ENCODE measurements at regions not wholly inside any gene's neighbourhood (a gene's known extent, or its start where the extent isn't known, plus 50 kb on each side); places are given as distances from the start of the nearest gene placed in this dataset.
A peak's percentile ranks its signal among the peaks of the same experiment; 100 is the strongest.

DNA sequence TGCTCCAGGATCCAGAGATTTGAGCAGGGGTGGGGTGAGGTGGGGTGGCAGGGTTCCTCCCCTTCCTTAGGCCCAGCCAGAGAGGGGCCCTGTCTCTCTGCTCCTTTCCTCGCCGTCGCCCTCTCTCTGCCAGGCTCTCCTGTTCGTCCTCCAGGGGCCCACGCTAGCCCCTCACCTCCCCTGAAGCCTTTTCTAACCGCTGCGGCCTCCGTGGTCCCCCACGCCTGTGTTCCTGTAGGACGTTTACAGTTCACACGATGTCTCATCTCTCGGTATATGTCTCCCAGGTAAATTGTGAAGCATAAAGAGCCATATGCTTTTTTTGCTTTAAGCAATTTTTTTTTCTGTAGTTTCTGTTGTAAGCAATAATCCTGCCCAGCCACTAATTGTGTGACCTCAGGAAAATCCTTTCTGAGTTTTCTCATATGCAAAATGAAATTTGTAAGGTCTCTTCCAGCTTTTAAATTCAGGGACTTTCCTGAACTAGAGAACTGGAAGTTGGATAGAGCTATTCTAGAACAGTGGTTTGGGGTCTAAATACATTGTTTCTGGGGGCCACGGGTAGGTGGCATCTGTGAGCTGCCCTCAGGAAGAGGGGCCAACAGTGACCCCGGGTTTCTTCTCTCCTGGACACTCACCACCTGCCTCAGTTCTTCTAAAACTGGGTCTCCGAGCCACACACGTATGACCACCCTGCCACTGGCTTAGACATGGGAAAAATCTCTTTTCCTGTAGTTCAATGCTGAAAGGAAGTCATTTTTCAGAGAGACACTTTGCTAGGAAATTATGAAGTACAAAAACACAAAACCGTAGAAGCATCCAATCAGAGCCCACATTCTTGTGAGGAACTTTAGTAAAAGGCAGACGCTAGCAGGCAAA lies 50.2 kb upstream of the ZNF366 start:
- DNase-seq (ENCODE audit: low read depth), result peak; percentile 26
